PFSK-1 (cell line): ENCODE measurements at regions not wholly inside any gene's neighbourhood (a gene's known extent, or its start where the extent isn't known, plus 50 kb on each side); places are given as distances from the start of the nearest gene placed in this dataset.

Experiments used
- SIN3A ChIP-seq: IDR thresholded peaks from 2 replicates; pipeline ENCODE4 v1.6.1; 2012; ENCODE audit warnings: mild to moderate bottlenecking, low read length, moderate library complexity, borderline replicate concordance; ENCODE audit not compliant: insufficient read depth
- TAF1 ChIP-seq: IDR thresholded peaks from 2 replicates; pipeline ENCODE4 v1.6.1; 2012; ENCODE audit warnings: low read length, control low read depth, borderline replicate concordance; ENCODE audit not compliant: insufficient read depth

DNA sequence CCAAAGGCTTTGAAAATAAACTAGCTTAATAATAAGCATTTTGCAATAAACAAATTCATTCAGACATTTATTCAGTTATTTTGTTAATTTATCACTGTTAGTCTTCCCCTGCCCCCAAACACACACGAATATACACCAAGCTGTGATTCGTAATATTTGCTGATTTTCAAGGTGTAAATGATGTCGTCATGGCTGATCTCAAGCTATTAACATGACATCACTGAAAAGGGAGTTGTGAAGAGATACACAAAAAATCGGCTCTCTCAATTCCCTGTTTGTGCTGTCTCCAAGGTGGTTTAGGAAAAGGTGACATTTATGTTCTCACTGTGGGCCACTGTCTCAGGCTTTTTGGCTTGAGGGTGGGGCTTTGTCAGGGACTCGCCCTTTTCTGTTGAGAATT is 413.3 kb downstream of the CDH9 start:
- TF ChIP-seq SIN3A (no peak), TAF1 (no peak)
